Right renal pelvis (tissue), 4 donors: ENCODE measurements at regions not wholly inside any gene's neighbourhood (a gene's known extent, or its start where the extent isn't known, plus 50 kb on each side); places are given as distances from the start of the nearest gene placed in this dataset.
"Not testable (repeated sequence)": the region's sequence is repeated elsewhere in the genome, so short reads cannot be mapped to it uniquely, and the experiment has no call there.

Source experiments
- DNase-seq, 4 donors: peaks; one replicate each; pipeline ENCODE4 v3.0.0-alpha.2; 2013; ENCODE audit warnings: low read depth in 4 of 4, low spot score in 3 of 4, missing footprints in 1 of 4

DNA sequence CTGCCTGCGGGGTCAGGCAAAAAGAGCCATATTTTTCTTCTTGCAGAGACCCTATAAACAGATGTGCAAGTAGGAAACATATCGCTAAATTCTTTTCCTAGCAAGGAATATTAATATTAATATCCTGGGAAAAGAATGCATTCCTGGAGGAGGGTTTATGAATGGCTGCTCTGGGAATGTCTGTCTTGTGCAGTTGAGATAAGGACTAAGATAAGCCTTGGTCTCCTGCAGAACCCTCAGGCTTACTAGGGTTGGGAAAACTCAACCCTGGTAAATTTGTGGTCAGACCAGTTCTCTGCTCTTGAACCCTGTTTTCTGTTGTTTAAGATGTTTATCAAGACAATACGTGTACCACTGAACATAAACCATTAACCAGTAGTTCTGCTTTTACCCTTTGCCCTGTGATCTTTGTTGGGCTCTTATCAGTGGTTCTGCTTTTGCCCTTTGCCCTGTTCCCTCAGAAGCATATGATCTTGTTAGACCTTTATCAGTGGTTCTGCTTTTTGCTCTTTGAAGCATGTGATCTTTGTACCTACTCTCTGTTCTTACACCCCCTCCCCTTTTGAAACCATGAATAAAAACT is 1548.2 kb upstream of the FLRT2 start:
- not testable (repeated sequence) for DNase-seq

DNA sequence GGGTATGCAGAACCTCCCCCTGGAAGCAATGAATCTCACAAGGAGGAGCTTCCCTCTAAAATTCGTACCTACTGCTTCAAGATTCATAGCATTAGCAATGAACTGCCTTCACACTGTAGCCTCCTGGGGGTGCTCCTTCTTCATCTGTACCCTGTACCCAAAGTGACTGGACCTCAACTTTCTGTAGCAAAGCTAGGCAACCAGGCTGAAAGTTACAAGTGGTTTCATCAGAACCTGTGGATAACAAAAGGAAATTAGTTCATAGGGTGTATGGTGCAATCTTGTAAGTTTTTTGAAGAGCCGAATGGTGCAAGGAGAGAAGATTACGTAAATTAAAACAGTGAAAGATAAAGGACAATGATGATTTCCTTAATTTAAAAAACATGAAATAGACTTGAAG is 1541.7 kb upstream of the FLRT2 start:
- DNase-seq = no peak

DNA sequence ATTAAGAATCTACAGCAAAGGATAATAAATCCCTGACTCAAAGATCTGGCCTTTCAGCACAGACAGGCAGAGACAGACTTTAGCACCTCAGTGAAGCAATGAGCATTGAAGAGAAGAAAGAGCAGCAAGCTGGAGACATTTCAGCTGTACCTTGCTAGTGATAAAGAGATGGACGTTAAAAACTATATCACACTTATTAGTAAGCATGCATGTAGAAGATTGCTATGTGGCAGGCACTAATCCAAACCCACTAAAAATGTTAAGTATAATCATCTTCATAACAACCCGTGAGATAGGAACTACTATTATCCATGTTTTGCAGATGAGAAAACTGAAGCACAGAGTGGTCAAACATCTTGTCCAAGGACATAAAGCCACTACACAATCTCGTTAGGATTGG is 1538.3 kb upstream of the FLRT2 start:
- no peak for DNase-seq

DNA sequence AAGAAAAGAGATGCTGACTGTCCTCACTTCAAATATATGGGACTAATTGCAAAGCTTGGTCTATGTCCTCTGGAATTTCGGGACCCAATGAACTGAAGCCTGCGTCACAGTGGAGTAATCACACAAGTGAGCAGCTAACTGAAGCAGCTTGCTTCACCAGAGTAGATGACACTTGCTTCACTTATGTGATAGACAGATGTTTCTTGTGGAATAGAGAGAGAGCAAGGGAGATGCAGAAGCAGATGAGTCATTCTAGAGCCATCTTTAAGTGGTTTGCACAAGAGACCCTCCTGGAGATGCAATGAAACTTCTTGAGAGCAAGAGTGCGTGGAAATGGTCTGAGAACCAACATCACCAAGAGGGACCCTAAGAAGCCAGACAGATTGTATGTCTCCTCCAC is 1537.1 kb upstream of the FLRT2 start:
- DNase-seq = no peak

DNA sequence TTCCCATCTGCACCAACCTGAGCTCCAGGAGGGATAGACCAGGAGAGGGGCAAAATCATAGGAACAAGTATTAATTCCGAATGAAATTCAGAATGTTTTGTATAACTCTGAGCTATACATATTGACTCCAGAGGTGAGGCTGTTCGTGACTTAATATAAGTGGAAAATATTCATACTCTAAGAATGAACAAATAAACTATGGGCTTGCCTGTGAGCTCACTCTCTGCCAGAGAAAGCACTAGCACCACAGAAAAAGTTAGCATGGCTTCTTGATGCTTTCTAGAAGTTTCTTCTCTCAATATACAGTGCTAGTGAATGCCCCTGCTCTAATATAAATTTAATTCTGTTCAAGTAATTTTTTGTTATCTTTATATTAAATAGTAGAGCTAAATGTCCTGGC is 1536.4 kb upstream of the FLRT2 start:
- DNase-seq = no peak

DNA sequence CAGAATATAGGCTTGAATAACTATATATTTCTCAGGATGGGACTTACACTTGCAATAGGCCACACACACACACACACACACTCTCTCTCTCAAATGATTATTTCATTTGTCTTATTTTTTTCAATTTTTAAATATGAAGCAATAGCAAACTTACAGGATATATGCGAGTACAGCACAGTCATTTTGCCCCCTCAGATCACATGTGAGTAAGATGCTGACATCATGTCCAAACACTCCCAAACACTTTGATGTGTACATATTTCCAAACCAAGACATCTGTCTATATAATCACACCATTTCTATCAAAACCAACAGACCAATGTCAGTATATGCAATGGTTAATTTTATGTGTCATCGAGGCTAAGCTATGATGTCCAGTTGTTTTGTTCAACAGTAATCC is 1535.9 kb upstream of the FLRT2 start:
- no peak for DNase-seq

DNA sequence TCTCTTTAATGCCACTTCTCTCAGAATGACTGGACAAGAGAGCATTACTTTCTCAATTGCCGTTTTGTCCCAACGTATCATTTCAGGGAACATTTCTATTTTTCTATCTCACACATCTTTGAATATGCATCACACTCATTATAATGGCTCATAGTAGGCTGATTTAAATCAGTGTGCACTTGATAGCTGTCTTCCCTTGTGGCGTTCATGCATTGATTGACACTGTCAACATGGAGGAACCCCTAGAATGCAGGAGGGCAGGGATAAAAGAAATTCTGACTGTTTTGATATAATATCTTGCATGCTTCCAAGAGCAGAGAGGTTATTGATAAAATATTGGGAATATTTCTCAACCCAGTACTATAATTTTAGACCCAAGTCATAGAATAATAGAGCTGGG is 1528.9 kb upstream of the FLRT2 start:
- DNase-seq = no peak

DNA sequence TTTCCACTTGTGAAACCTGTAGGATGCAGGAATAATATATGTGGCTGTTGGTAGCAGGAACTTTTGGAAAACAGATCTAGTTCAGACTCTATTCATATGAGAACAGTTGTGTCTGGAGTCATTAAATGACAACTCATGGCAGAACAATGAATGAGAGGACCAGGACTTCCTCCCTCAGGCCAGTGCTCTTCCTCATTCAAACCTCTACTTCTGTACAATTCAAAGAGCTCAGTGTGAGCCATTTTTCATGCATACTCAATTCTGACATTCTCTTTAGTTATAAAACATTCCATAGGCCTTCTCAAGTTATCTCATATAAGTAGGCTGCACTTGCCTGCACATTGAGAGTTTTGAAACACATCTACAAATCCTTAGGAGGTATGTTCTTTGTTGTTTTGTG is 1526.6 kb upstream of the FLRT2 start:
- no peak for DNase-seq

DNA sequence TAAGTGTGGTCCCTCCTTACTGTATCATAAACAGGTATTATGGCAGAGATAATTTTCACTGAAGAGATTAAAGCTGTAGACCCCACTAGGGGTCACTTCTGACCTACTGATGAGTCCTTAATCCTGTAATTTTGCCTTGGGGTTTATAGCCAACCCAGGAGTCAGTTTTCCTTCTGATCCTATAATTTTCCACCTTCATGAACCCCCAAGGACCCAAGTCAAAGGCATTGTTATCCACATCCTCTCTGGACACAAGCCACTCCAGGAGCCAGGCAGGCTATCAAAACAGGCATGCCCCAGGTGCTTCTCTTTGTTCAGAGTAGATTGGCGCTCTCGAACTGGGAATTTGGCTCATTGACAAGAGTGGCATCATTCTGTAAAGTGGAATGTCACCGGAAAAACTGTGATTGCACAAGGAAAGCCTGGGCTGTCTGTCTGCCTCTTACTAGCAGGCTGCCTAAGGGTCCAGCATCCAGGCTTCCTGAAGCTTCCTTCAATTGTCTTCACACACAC is 1523.2 kb upstream of the FLRT2 start:
- DNase-seq = peak in 1 of 4 donors; percentile 11

DNA sequence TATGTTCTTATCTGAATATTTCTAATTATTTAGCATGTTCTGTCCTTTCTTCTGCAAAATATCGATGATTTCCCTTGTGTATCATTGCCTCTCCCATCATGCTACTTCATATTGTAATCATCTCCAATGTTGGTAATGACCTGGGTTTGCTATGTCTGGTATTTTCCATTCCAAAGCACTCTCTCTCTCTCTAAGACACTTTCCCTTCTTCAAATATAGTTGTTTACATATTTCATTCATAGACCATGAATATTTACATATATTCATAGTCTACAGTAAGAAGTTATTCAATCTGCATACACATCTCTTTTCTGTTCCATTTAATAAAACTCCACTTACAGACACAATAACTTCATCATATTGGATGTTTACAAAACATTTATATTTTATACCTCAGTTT is 1516.5 kb upstream of the FLRT2 start:
- no peak for DNase-seq

DNA sequence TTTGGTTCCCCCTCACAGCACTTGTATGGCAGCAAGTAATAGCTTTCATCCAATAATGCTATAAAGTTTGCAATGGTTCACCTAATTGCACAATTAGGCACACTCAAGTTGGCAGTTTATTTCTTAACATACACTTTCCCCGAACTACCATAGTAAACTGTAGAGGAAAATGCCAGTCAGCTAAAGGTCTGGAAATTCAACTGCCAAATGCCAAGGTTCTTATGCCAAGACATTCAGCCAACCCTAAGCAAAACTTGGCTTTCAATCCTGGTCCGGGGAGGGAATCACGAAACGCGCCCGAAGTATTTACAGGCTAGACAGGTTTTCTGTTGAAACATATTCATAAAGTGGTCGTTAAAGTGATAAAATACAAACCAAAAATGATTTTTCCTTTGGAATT is 1512.4 kb upstream of the FLRT2 start:
- DNase-seq = no peak

DNA sequence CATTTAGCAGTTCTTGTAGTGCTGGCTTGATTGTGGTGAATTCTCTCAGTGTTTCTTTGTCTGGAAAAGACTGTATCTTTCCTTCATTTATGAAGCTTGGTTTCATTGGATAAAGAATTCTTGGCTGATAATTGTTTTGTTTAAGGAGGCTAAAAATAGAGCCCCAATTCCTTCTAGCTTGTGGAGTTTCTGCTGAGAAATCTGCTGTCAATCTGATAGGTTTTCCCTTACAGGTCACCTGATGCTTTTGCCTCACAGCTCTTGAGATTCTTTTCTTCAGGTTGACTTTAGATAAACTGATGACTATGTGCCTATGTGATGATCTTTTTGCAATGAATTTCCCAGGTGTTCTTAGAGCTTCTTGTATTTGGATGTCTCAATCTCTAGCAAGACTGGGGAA is 1508.5 kb upstream of the FLRT2 start:
- no peak for DNase-seq

DNA sequence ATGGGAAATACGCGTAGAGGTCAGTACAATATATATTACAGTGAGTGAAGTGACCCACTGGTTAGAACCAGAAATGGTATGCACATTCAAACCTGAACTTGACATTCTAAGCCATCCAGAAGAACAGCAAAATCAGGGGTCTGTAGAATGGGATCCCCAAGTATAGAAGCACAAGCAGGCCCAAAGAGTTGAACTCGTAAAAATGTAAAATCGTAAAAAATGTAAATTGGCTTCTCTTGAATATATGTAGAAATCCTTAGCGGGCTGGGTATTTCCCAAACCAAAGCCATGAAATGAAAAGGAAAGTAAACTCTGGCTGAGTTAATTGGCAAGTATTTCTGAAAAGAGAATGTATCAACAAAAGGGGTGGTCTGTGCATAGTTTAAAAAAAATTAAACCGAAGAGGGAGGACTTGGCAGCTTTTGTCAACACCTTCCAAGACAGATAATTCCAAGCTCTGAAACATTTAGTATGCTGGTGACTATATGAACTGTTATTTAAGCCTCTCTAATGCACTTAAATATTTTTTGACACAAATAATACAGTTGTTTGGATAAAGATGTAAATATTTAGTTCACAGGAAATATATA is 1505.6 kb upstream of the FLRT2 start:
- no peak for DNase-seq

DNA sequence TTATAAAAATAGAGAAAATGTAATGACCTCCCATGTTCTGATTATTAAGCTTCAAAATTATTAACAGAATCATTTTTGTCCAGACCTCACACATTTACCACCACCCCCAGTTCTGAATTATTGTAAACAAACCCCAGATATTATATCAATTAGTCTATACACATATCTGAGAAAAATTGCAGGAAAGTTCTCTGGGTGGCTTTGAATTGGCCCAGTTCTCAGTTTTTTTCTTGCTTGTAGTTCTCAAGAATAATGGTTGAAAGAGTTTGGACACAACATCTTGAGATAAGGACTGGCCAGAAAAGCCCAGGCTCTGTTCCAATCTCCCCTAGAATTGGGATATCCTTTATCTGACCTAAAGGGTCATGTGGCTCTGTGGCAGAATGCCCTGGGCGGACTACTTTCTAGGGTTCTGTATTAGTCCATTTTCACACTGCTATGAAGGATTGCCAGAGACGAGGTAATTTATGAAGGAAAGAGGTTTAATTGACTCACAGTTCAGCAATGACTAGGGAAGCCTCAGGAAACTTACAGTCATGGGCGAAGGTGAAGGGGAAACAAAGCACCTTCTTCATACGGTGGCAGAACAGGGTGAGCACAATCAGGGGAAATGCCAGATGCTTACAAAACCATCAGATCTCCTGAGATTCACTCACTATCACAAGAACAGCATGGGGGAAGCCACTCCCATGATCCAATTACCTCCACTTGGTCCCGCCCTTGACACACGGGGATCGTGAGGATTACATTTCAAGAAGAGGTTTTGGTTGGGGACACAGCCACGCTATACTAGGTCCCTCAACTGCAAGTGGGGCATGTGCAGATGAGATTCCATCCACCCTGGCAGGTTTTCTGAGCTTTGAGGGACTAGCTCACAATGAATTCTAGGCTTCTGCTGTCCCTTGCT is 1504.6 kb upstream of the FLRT2 start:
- DNase-seq = no peak

DNA sequence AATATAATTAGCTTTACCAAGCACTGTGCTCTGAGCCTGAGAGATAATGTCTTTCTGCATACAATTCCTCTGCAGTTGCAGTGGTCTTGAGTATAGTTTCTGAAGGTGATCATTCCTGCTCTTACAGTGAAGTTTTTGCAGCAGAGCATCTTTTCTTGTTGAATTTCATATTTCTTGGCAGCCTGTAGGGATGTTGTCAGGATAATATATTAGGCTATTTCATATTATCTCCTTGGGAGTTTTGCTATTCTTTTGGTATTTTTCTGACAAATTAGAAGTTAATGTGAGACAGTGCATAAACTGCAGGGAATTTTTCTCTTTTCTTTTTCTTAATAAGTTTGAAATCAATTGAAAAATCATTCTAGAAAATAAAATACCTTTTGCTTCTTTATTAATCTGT is 1502.6 kb upstream of the FLRT2 start:
- DNase-seq = no peak

DNA sequence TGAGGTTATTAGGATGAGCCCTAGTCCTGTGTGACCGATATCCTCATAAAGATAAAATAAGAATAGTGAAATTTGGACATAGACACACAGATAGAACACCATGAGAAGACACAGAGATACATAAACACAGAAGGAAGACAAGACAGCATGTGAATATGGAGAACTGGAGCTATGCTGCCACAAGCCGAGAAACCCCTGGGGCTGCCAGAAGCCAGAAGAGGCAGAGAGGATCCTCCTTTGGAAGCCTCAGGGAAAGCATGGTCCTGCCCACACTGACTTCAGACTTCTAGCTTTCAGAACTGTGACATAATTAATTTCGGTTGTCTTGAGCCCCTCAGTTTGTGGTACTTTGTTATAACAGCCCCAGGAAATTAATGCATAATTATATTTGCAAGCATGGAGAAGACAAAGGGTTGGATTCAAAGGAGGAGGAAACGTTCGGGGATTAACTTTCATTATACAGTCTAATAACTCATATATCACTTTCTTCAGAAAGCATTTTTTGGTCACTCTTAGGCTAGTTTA is 1501.8 kb upstream of the FLRT2 start:
- no peak for DNase-seq

DNA sequence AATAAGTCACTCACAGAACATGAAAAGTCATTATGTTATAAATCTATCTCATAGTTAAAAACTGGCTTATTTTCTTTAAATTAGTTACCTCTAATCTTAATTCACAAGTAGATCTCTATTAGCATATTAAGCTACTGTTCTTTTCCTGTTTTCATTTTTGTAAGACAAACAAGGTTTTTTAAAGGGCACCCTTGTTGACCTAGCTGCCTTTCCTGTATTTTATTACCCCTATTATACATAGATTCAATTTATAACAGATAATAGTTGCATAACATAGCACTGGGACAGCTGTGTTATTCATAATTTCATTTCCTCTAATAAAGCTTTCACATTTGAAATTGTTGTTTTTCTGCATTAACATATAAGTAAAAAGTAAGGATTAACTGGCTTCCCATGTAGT is 1500.7 kb upstream of the FLRT2 start:
- DNase-seq = no peak

DNA sequence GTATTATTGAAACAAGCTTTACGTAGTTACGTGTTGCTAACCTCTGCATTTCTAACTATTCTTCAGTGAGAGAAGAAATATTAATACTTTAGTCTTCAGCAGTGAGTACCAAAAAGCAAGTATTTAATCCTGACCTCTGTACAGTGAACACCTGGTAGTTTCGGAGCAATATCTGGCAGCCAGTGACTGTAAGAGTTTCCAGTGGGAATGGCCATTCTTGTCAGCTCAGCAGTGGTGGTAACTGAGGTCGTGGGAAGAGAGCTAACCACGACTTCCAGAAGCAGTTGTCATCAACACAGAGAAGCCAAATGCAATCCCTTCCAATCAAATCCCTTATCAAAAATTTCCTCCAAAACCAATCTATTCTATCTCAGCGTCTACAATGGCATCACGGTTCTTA is 1500.2 kb upstream of the FLRT2 start:
- no peak for DNase-seq

DNA sequence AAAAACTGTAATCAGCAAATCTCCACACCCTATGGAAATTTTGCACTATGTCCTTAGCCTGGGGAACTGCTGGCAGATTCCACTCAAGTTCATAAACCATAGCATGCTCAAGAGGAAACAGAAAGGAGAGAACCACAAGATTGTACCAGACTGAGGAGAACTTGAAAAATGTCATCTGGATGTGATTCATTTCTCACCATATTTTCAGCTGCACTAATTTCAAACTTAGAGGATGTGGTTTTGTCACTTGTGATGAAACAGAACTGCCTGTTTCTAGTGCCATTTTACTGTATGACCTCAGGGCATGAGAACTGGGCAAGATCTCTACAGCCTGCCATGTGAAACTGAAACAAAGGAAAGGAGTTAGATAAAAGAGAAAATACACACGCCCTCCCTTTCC is 1493.1 kb upstream of the FLRT2 start:
- no peak for DNase-seq

DNA sequence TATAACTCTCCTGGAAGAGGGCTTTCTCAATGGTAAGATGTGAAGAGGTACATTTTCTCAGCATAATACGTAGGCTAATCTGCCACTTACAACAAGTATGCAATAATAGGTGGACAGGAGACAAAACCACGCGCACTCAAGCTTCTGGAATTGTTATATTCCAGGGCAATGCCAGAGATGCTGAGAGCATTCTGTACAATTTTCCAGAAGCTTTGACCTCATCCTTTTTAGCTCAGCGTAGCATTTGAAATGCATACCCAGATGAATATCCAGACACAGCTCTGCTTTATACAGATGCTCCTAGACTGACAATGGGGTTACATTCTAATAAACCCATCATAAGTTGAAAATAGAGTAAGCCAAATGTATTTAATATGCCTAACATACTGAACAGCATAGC is 1492.4 kb upstream of the FLRT2 start:
- no peak for DNase-seq

DNA sequence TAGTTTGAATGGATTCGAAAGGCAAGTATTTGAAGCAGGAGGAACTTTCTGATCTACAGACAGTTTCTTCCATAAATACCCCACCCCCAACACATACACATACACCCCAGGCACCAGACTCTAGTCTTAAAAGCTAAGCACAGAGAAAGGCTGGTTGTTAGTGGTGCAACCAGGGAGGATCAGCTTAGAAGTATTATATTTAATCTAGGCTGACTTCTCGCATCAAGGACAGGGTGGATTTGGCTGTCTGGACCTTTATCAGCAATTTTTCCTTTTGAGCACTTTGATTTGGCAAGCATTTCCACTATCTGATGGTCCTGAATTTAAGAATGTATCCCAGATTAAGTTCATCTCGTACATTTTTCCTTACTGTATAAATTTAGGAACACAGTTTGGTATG is 1489.8 kb upstream of the FLRT2 start:
- no peak for DNase-seq

DNA sequence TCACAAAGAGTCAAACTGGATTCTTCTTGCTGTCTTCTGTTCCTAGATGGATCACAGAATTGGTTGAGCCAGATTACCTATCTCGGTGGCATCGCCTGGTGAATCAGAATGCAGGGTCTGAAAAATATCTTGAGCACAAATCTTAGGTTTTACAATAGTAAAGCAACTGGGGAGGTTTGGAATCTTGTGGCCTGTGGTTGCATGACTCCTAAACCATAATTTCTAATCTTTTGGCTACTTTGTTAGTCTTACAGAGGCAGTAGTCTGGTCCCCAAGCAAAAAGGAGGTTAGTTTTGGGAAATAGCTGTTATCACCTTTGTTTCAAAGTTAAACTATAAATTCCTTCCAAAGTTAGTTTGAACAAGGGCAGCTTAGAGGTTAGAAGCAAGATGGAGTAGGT is 1488.5 kb upstream of the FLRT2 start:
- no peak for DNase-seq
